Activated CD4-positive, CD25-positive, alpha-beta regulatory T cell treated with anti-CD3 and anti-CD28 coated beads, Interleukin-2, amount 50 U/mL, for 16 hours (primary cell): ENCODE measurements at regions not wholly inside any gene's neighbourhood (a gene's known extent, or its start where the extent isn't known, plus 50 kb on each side); places are given as distances from the start of the nearest gene placed in this dataset.
"Not testable (repeated sequence)": the region's sequence is repeated elsewhere in the genome, so short reads cannot be mapped to it uniquely, and the experiment has no call there.

Experiments used
- DNase-seq: peaks from one replicate; pipeline ENCODE4 v3.0.0-alpha.2; 2020; ENCODE audit warnings: low read depth, low spot score

DNA sequence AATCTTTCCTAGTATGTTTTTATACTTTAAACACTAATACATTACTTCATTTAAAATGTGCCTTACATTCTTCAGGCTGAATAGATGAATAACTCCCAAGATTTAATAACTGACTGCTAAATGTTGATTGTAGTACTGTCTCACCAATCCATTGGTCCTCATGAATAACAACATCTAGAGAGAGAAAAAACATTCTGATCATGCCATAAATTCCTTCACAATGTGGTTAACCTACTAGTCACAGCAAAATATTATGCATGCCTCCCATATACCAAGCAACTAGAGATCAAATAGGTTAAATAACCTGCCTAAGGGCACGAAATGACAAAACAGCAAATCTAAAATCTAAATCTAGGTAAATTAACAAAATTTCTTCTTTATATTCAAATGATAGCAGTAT is 66.2 kb downstream of the SYT15 start:
- DNase-seq, result not testable (repeated sequence)

DNA sequence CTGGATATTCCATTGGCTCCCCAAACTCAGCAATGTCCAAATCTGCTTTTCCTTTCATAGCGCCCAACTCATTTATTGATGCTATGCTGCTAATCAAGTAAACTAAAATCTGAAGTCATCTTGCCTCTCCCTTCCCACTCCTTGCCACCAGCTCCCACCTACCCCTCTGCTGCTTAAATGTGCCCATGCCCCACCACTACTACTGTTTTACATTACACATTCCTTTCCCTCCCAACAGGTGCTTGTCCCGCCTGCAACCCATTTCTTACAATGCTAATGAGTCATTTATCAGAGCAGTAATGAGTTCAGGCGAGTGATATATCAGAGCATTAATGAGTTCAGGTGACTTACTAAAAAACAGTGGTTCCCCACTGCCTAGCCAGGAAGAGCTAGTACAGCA is 67.2 kb downstream of the SYT15 start:
- not testable (repeated sequence) for DNase-seq

DNA sequence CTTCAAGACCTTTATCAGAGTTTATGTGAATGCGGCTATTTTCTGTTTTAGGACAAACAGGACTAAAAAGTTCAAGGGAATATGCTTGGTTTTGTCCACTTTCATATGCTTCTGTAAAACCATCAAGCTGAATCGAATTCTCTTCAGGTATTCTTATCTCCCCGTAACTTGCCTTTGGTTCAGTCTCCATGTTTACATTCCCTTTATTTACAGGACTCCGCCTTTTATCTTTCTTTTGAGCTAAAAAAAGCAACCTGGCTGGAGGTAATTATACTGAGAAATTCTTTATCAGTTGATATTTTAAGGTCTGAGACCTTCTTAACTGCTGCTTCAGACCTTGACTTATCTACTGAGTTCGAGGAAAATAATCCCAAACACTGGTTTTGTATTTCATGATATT is 72.0 kb downstream of the SYT15 start:
- DNase-seq, result not testable (repeated sequence)

DNA sequence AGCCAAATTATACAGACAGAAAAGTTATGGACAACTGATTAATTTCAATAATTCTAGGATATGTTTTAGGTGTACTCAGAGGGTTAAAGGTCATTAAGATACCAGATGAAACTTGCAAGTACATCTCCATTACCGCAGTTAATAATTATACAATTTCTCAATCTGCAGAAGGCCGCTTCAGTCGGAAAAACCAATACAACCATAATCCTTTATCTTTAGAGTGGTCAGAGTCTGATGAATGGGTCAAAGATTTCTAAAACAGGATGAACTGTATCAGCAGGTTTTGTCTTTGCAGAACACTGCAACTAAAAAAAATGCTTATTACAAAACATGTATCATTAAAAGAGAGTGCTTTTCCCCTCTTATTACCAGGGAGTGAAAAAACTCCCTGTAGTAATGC is 78.5 kb downstream of the SYT15 start:
- DNase-seq, result not testable (repeated sequence)

DNA sequence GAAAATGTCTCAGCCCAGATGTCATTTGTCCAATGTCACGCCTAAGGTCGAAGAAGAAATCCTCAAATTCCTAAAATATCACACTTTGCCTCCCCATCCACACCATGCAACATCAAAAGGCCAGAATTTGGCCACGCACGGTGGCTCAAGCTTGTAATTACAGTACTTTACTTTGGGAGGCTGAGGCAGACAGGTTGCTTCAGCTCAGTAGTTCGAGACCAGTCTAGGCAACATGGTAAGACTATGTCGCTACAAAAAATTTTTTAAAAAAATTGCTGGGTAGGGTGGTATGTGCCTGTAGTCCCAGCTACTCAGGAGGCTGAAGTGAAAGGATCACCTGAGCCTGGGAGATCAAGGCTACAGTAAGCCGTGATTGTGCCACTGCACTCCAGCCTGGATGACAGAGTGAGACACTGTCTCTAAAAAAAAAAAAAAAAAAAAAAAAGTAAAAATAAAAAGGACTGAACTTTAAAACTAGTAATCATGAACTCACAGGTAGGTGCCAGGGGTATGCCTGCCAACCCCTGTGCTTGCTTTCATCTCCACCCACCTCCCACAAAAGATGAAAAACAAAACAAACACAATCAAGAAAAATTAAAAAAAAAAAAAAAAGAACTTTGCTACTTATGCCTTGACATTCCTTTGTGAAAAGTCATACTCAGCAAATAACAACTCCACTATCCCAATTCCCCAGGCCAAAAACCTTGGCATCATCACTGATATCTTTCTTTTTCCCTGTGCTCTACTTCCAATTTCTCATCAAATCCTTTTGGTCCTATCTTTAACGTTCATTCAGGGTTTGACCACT is 81.3 kb downstream of the SYT15 start:
- not testable (repeated sequence) for DNase-seq

DNA sequence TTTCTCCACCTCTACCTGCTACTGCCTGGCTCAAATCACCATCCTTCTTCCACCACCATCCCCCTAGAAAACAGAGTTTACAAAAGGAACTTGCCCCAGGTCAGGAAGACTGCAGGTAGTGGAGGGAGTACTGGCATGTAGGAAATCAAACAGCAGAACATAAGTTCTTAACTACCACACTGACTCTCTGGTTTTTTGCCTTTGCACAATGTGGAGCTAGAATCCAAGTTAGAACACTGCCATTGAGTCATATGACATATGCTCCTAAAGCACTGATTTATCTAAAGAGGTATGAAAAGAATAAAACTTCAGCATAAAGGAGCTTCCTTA is 81.9 kb downstream of the SYT15 start:
- not testable (repeated sequence) for DNase-seq

DNA sequence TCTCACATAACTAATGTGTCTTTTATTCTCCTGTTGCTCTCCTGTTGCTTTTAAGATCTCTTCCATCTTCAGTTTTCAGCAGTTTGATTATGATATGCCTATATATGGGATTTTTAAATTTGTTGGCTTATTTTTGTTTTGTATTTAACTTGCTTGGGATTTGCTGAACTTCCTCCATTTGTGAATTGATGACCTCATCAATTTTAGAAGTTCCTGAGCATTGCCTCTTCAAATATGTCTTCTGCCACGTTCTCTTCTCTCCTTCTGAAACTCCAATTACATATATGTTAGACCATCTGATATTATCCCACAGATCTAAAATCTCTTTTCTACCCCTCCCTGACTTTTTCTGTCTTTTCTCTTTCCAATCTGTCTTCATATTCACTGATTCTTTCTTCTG is 86.6 kb downstream of the SYT15 start:
- not testable (repeated sequence) for DNase-seq

DNA sequence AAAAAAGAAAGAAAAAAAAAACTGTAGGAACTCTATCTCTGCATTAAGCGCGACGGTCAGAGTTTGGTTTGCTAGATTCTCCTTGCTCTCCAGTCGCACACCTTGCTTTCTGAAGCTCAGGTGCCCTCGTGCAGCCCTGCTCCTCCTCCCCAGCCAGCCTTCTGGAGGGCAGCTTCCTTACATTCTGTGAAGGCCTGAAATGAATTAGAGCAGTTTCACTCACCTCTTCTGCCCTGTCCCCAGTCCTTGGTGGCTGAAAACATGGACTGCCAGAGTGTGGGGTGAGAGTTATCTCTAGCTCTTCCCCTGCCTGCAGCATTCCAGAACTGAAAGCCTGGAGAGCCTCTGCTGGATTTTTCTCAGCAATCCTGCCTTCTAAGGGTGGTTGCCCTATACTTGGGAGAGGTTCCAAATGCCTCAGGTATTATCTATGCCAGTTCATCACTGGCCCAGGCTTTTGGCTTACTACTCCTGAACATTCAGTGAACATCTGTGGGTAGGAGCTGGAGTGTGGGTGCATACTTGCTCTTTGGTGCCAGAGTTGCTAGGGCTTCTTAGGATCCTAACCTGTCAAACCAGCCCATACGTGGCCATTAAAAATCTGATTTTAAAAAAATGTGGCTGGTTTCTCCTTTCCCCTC is 89.5 kb downstream of the SYT15 start:
- not testable (repeated sequence) for DNase-seq

DNA sequence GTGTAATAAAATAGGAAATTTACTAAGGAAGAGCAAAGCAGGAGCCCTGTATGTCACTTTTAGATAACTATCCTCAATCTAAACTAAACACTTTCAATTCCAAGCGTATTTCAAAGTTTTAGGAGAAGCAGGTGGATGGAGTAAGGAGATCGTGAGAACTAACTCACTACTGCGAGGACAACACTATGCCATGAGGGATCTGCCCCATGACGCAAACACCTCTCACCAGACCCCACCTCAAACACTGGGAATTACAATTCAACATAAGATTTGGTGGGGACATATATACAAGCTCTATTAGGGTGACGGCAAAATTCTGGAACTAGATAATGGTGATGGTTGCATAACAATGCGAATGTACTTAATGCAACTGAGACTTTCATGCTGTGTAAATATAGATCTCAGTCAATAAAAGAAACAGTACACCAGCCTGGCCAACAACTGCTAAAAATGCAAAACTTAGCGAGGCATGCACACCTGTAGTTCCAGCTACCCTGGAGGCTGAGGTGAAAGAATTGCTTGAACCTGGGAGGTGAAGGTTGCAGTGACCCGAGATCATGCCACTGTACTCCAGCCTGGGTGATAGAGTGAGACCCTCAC is 99.0 kb downstream of the SYT15 start:
- DNase-seq, result not testable (repeated sequence)

DNA sequence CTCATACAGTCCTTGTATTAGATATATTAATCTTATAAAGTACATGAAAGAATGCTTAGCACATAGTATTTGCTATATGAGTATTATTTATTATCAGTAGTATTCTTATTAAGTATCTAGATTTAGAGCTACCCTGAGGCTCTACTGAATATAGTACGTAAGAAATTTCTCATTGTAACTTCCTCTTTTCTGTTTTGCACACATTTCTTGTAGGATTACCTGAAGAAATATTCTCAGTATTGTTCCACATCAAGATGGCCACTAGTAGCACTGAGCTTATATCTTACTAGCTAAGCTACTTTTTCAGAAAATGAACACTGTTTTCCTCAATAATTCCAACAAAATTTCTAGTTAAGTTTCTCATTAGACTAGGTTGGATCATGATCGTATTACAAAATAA is 112.5 kb downstream of the SYT15 start:
- DNase-seq, result not testable (repeated sequence)

DNA sequence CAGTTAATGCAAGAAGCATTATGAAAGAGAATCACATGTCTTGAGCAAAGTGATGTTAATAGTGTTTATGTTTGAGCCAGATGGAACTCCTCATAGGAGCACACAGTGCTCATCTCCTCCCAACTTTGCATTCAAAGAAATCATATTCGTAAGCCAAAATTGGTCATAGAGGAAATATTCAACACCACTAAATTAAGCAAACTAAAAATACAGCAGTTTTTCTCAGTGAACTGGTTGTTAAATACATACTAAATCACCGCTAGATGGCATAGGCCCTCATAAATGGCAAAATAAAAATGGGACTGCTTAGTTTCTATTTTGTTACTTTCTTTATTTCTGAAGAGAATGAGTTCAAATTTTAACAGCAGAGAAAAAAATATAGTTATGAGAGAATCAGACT is 114.3 kb downstream of the SYT15 start:
- not testable (repeated sequence) for DNase-seq

DNA sequence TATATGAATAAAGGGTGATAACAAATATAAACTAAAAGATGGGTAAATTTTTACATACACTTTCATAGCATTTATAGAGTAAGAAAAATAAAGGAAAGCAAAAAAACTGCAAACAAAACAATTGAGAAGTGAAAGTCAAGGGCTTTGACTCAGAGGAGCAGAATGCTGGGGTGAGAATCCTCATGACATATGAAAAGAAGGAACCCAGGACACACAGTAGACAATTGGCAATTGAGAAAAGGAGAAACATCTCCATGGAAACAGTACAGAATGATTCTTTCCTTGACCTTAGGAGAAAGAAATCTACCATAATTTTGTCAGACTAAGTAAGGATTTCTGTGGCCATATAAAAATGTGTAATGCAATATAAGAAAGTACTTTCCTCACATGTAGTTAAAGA is 138.3 kb downstream of the SYT15 start:
- DNase-seq, result not testable (repeated sequence)

DNA sequence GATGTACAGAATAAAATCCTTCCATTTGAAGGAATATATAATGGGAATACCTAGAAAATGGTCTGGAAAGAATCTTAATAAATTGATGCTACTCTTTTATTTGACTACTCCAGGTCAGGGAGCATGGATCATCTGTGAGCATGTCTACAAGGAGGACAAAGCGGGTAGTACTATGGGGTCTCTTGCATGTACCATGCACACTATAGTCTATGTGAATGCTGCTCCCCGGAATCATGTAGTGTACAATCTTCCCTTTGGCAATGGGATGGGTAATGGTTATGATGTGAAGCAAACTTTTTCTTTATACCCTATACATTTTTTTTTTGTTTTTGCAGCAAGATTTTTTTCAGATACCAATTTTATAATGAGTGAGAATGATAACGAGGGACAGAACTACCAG is 139.1 kb downstream of the SYT15 start:
- not testable (repeated sequence) for DNase-seq

DNA sequence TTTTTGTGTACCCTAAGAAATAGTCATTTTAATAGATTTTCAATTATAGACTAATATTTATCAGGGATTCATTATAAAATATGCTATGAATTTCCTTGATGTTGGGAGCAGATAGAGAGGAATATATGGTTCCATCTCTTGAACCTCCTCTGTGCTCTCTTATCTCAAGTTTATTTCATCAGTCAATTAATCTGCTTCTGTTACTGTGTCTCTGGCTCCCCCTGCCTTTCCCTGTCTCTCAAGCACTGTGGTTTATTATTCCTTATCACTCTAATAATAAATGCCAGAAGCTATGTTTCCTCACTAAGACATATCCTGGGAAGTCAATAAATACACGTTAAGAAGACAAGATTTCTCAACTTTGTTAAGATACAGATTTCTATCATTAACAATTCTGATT is 141.5 kb downstream of the SYT15 start:
- DNase-seq, result not testable (repeated sequence)

DNA sequence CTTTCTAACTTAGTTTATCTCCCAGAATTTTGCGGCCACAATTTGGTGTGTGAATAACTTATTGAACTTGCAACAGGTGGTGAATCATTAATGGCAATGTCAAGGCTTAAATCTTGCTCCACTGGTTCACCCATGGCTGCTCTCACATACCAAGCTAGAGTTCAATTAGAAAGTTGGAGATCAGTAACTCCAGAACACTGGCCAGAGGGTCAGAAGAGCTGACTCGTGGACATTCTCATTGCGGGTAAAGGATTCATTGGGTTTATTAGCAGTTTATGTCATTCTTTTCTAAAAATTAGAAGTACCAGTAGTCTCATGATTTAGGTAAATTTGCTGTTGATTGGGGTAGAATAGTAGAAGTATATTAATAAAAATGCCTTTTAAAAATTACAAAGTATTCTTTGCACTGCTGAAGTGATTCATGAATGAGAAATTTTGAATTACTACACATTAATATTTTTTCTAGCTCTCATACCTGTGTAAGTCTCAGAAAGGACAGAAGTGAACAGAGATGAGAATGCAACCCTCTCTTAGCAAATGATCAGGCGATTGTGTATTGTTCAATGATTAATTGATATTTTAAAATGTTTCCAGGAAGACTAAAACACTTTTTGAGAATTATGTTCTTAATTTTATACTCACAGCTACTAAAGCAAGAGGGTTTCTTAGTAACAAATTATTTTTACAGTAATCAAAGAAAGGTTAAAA is 142.0 kb downstream of the SYT15 start:
- not testable (repeated sequence) for DNase-seq

DNA sequence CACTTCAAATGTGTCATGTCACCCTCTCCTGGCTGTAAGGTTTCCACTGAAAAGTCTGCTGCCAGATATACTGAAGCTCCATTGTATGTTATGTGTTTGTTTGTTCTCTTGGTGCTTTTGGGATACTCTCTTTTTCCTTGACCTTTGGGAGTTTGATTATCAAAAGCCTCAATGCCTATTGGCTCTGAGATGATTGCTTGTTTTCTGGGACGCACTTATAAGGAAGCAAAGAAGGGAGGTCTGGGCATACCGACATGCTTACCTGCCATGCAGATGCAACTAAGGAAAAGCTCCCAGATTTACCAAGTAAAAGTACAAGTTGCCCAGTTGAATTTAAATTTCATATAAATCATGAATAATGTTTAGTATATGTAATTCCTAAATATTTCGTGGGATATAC is 145.3 kb downstream of the SYT15 start:
- not testable (repeated sequence) for DNase-seq

DNA sequence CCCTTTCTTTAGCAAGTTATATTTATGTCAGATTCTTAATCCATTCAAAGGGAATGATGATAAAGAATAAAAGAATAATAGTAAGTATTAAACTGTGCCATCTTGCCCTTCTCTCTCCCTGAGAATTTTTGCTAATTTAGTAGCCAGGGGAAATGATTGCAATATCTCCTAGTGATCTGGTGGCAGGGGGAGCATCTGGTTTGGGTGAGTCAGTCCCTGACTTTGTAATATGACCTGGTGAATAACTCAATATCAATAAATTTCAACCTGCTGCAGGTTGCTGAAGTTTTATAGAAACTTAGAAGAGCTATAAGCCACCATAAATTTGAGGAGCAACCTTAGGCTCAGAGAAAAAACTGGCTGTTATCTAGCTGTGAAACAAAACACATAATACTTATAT is 149.4 kb downstream of the SYT15 start:
- DNase-seq, result not testable (repeated sequence)

DNA sequence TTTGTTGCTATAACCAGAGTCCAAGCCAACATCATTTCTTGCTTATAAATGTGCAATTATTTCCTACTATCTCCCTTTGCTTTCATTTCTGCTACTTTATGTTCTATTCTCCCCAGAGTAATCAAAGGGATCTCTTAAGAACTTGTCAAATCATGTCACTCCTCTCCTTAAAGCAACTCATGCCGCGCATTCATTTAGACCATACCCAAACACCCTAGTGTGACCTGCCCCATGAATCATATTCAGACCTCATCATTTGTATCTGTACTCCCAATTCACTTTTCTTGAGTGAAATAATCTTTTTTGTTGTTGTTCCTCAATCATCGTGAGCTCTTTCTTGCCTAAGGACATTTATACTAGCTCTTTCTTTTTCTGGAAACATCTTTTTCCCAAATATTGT is 151.8 kb downstream of the SYT15 start:
- DNase-seq, result not testable (repeated sequence)

DNA sequence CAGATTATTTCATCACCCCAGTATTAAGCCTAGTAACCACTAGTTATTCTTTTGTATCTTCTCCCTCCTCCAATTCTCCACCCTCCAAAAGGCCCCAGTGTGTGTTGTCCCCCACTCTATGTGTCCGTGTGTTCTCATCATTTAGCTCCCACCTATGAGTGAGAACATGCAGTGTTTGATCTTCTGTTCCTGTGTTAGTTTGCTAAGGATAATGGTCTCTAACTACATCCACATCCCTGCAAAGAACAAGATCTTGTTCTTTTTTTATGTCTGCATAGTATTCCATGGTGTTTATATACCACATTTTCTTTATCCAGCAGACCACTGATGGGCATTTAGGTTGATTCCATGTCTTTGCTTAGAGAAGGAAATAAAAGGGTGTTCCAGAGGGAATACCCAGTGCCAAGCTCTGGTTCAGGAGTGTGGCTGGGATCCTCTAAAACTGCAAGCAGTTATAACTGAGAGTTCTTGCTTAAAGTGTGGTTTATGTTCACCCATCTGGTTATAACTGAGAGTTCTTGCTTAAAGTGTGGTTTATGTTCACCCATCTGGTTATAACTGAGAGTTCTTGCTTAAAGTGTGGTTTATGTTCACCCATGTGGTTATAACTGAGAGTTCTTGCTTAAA is 154.8 kb downstream of the SYT15 start:
- not testable (repeated sequence) for DNase-seq

DNA sequence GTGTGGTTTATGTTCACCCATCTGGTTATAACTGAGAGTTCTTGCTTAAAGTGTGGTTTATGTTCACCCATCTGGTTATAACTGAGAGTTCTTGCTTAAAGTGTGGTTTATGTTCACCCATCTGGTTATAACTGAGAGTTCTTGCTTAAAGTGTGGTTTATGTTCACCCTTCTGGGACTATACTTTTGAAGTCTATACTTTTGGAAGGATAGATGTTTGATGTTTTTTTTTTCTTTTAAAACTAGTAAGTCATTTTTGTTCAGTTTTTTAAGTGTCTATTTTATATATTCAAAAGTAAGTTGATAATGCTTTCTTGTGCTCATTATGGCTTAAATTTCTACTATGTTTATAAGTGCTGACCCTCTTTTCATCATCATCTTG is 155.3 kb downstream of the SYT15 start:
- DNase-seq, result not testable (repeated sequence)

DNA sequence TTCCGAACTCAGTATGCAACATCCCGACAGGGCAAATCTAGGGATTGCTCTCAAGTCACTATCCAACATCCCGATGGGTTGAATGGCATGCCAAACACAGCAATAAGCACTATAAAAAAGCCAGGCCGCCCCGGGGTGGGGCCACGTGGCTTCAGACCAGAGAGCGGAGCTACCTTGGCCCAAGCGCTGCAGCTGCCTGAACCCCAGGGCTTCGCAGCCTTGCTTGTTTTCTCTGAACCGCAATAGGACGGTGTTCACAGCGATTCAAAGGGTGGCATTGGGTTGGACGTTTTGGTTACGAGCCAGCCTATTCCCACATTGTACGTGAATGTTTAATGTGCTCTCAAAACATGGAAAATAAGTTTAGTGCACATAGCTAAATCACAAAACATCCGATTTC is 161.0 kb downstream of the SYT15 start:
- not testable (repeated sequence) for DNase-seq

DNA sequence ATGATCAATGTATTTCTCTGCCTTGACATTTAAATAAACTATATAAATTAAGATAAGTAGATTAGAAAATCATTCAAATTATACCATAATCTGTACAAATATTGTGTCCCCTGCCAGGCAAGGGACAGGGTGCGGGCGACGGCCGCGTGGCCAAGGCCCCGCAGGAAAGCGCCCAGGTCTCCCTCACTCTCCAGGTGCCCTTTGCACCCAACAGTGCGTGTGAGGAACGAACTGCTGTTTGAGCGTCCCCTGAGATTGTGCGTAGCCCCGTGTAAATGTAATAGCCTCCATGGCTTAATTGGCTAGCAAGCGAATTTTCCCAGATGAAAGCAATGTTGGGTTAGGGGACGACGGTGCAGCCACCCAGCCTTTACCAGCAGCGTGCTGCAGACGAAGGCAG is 161.4 kb downstream of the SYT15 start:
- not testable (repeated sequence) for DNase-seq
